SU-DHL-6 (cell line): ENCODE measurements at regions not wholly inside any gene's neighbourhood (a gene's known extent, or its start where the extent isn't known, plus 50 kb on each side); places are given as distances from the start of the nearest gene placed in this dataset.

Experiments used
- EZH2phosphoT487 ChIP-seq: fragments of 200-600 bp; sonication (generic), shearing (Covaris generic); conservative IDR thresholded peaks from 2 replicates; pipeline ENCODE4 v1.6.1; 2018; ENCODE audit warnings: mild to moderate bottlenecking, antibody characterized with exemption, low read length, moderate library complexity, mixed read lengths
- TF ChIP-seq, protein P1 (sequence below): fragments of 200-600 bp; sonication (generic); IDR thresholded peaks from one replicate; pipeline ENCODE4 v1.5.1; 2017; ENCODE audit warnings: antibody characterized with exemption, mild to moderate bottlenecking, low read length, moderate library complexity; ENCODE audit not compliant: insufficient read depth, poor library complexity, severe bottlenecking

DNA sequence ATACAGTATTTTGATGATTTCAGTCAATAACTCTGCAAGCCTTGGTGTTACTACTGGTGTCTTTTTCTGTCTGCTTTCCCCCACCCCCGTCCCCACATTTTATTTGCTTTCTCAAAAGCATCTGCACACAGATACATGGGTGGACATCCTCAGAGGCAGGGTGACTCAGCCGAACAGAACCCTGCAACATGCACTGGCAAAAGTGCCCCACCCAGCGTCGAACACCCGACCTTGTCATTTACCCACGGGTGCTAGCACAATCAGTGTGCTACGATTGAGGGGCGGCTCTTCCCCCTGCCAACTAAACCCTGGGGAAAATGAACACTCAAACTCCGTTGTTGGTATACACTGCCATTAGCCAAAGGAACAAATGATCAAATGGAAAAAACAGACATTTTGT is 115.9 kb upstream of the NAA20 start:
- TF ChIP-seq EZH2phosphoT487, result no peak
- TF ChIP-seq, protein P1, sequence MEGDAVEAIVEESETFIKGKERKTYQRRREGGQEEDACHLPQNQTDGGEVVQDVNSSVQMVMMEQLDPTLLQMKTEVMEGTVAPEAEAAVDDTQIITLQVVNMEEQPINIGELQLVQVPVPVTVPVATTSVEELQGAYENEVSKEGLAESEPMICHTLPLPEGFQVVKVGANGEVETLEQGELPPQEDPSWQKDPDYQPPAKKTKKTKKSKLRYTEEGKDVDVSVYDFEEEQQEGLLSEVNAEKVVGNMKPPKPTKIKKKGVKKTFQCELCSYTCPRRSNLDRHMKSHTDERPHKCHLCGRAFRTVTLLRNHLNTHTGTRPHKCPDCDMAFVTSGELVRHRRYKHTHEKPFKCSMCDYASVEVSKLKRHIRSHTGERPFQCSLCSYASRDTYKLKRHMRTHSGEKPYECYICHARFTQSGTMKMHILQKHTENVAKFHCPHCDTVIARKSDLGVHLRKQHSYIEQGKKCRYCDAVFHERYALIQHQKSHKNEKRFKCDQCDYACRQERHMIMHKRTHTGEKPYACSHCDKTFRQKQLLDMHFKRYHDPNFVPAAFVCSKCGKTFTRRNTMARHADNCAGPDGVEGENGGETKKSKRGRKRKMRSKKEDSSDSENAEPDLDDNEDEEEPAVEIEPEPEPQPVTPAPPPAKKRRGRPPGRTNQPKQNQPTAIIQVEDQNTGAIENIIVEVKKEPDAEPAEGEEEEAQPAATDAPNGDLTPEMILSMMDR, result no peak
